IPS-15b (cell line): ENCODE measurements at regions not wholly inside any gene's neighbourhood (a gene's known extent, or its start where the extent isn't known, plus 50 kb on each side); places are given as distances from the start of the nearest gene placed in this dataset.

Source experiments
- H3K27me3 ChIP-seq: one replicate; pipeline ENCODE4 v1.6.1; 2013; ENCODE audit warnings: low read length; ENCODE audit not compliant: control insufficient read depth, insufficient read depth
- H3K36me3 ChIP-seq: one replicate; pipeline ENCODE4 v1.6.1; 2013; ENCODE audit warnings: low read length; ENCODE audit not compliant: control insufficient read depth, insufficient read depth
- H3K4me1 ChIP-seq: one replicate; pipeline ENCODE4 v1.6.1; 2013; ENCODE audit warnings: mild to moderate bottlenecking, low read length; ENCODE audit not compliant: control insufficient read depth, insufficient read depth
- H3K4me3 ChIP-seq: one replicate; pipeline ENCODE4 v1.5.1; 2013; ENCODE audit warnings: low read depth, low read length
- H3K9ac ChIP-seq: one replicate; pipeline ENCODE4 v1.6.1; 2013; ENCODE audit warnings: low read depth, mild to moderate bottlenecking, low read length
- H3K9me3 ChIP-seq: one replicate; pipeline ENCODE4 v1.6.1; 2013; ENCODE audit warnings: mild to moderate bottlenecking, low read length; ENCODE audit not compliant: control insufficient read depth, insufficient read depth

GRCh38 chr4:81714291-81714690 is 242.6 kb upstream of the RASGEF1B start:
- Histone ChIP-seq H3K9ac (no peak overlapping the region), H3K4me3 (no peak overlapping the region), H3K4me1 (no peaks in the 10 kb centered on the region), H3K9me3 (no peaks in the 10 kb centered on the region), H3K36me3 (no peaks in the 10 kb centered on the region), H3K27me3 (no peaks in the 10 kb centered on the region)

- H3K4me1 ChIP-seq: no peaks in the 10 kb centered on the region
These were observed 241.0 kb upstream of the RASGEF1B start for GRCh38 chr4:81712714-81713113.

DNA sequence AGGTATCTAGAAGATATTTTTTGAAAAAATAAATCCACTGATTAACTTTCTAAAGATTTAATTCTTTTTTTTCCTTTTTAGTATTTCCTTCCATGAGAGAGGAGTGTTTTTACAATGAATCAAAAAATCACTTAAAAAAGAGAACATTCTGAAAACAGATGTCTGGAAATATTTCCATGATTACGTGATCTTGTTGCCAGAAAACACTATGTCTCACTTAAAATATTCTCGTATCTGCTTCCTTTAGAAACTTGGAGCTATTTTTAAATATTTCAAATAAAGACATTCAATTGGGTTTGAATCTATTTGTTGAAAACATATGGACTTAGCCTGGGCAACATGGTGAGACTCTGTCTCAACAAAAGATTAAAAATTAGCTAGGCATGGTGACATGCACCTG is 232.8 kb upstream of the RASGEF1B start:
- Histone ChIP-seq H3K27me3 (no peaks in the 10 kb centered on the region), H3K36me3 (no peaks in the 10 kb centered on the region), H3K4me1 (no peaks in the 10 kb centered on the region), H3K9me3 (no peaks in the 10 kb centered on the region), H3K4me3 (no peak overlapping the region), H3K9ac (no peak overlapping the region)

More at GRCh38 chr4:81712714-81713113, 241.0 kb upstream of the RASGEF1B start:
- Histone ChIP-seq H3K9me3 (no peaks in the 10 kb centered on the region), H3K9ac (no peak overlapping the region), H3K36me3 (no peaks in the 10 kb centered on the region), H3K27me3 (no peaks in the 10 kb centered on the region), H3K4me3 (no peak overlapping the region)

DNA sequence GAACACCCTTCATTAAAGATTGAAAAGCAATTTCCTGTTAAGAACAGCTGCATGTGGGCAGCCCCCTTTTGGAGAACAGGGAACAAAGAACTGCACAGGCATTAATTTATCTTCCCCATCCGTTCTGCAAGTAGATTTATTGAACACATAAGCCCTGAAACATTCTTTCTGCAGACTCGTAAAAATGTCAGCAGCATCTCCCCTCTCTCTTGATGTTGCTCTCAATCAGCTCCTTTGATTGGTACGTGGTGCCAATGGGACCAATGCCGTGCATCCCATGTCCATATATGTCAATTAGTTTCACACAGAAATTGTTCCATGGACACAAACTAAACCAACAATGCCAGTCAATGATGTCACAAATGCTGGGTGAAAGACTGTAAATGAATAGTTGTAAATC is 228.5 kb upstream of the RASGEF1B start:
- Histone ChIP-seq H3K27me3 (no peaks in the 10 kb centered on the region), H3K9me3 (no peaks in the 10 kb centered on the region), H3K9ac (no peak overlapping the region), H3K4me3 (no peak overlapping the region), H3K36me3 (no peaks in the 10 kb centered on the region), H3K4me1 (no peaks in the 10 kb centered on the region)

GRCh38 chr4:81698538-81699296 is 227.0 kb upstream of the RASGEF1B start:
- Histone ChIP-seq H3K4me3 (no peak overlapping the region), H3K4me1 (no peaks in the 10 kb centered on the region), H3K9ac (no peak overlapping the region), H3K27me3 (no peaks in the 10 kb centered on the region), H3K36me3 (no peaks in the 10 kb centered on the region), H3K9me3 (no peaks in the 10 kb centered on the region)

- Histone ChIP-seq H3K36me3 (no peaks in the 10 kb centered on the region), H3K4me3 (no peak overlapping the region), H3K9me3 (no peaks in the 10 kb centered on the region), H3K27me3 (no peaks in the 10 kb centered on the region), H3K4me1 (no peaks in the 10 kb centered on the region), H3K9ac (no peak overlapping the region)
These were observed 222.6 kb upstream of the RASGEF1B start for GRCh38 chr4:81694176-81694913.

GRCh38 chr4:81690871-81691270 is 219.2 kb upstream of the RASGEF1B start:
- H3K27me3 ChIP-seq: no peaks in the 10 kb centered on the region
- no peak overlapping the region for H3K9ac ChIP-seq

DNA sequence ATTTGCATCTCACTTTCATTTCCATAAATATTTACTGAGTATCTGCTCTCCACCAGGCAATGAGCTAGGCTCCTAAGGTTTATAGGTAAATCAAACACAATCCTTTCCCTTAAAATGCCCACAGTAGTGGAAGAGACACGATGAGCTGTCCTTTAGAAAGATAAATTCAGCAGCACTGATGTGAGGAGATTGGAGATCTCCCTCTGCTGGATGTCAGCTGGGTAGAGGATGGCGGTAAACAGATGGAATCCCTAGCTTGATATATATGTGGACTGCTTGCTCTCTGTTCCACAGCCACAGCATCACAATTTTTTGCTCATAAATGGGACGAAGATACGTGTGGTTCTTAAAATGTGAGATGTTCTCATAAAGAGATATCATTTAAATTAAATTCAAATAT is 216.4 kb upstream of the RASGEF1B start:
- H3K9me3 ChIP-seq: no peaks in the 10 kb centered on the region
- H3K4me1 ChIP-seq: no peaks in the 10 kb centered on the region
- H3K27me3 ChIP-seq: no peaks in the 10 kb centered on the region
- no peaks in the 10 kb centered on the region for H3K36me3 ChIP-seq
- no peak overlapping the region for H3K4me3 ChIP-seq
- no peak overlapping the region for H3K9ac ChIP-seq

More at GRCh38 chr4:81690871-81691270, 219.2 kb upstream of the RASGEF1B start:
- Histone ChIP-seq H3K36me3 (no peaks in the 10 kb centered on the region), H3K4me1 (no peaks in the 10 kb centered on the region), H3K9me3 (no peaks in the 10 kb centered on the region), H3K4me3 (no peak overlapping the region)

GRCh38 chr4:81687471-81687870 is 215.8 kb upstream of the RASGEF1B start:
- H3K4me3 ChIP-seq: no peak overlapping the region
- no peaks in the 10 kb centered on the region for H3K27me3 ChIP-seq
- H3K9me3 ChIP-seq: no peaks in the 10 kb centered on the region
- H3K36me3 ChIP-seq: no peaks in the 10 kb centered on the region
- no peak overlapping the region for H3K9ac ChIP-seq
- no peaks in the 10 kb centered on the region for H3K4me1 ChIP-seq

GRCh38 chr4:81685104-81685503 is 213.4 kb upstream of the RASGEF1B start:
- no peaks in the 10 kb centered on the region for H3K4me1 ChIP-seq

GRCh38 chr4:81684352-81684751 is 212.6 kb upstream of the RASGEF1B start:
- H3K4me3 ChIP-seq: no peak overlapping the region
- no peak overlapping the region for H3K9ac ChIP-seq
- H3K36me3 ChIP-seq: no peaks in the 10 kb centered on the region
- H3K27me3 ChIP-seq: no peaks in the 10 kb centered on the region
- no peaks in the 10 kb centered on the region for H3K9me3 ChIP-seq
- H3K4me1 ChIP-seq: no peaks in the 10 kb centered on the region

More at GRCh38 chr4:81685104-81685503, 213.4 kb upstream of the RASGEF1B start:
- H3K27me3 ChIP-seq: no peaks in the 10 kb centered on the region
- H3K9ac ChIP-seq: no peak overlapping the region
- no peaks in the 10 kb centered on the region for H3K9me3 ChIP-seq
- no peak overlapping the region for H3K4me3 ChIP-seq
- no peaks in the 10 kb centered on the region for H3K36me3 ChIP-seq

- H3K9ac ChIP-seq: no peak overlapping the region
- no peaks in the 10 kb centered on the region for H3K36me3 ChIP-seq
- H3K4me1 ChIP-seq: no peaks in the 10 kb centered on the region
- no peak overlapping the region for H3K4me3 ChIP-seq
- no peaks in the 10 kb centered on the region for H3K9me3 ChIP-seq
- no peaks in the 10 kb centered on the region for H3K27me3 ChIP-seq
These were observed 210.8 kb upstream of the RASGEF1B start for GRCh38 chr4:81682492-81682891.
